Karpas-422 (cell line): ENCODE measurements at regions not wholly inside any gene's neighbourhood (a gene's known extent, or its start where the extent isn't known, plus 50 kb on each side); places are given as distances from the start of the nearest gene placed in this dataset.
"Not testable (repeated sequence)": the region's sequence is repeated elsewhere in the genome, so short reads cannot be mapped to it uniquely, and the experiment has no call there.

Experiments
- DNase-seq: peaks from one replicate; pipeline ENCODE4 v3.0.0-alpha.2; 2015
- H2AFZ ChIP-seq: fragments of 200-600 bp; sonication (generic); 2 replicates; pipeline ENCODE4 v1.6.1; 2014; ENCODE audit warnings: antibody characterized with exemption, low read length, mixed read lengths
- H3K27ac ChIP-seq: fragments of 200-600 bp; sonication (generic); 2 replicates; pipeline ENCODE4 v1.5.1; 2014; ENCODE audit warnings: mild to moderate bottlenecking, low read length, moderate library complexity
- H3K27me3 ChIP-seq: fragments of 200-600 bp; sonication (generic); 2 replicates; pipeline ENCODE4 v1.6.1; 2014; ENCODE audit warnings: low read length, mixed read lengths
- H3K36me3 ChIP-seq: fragments of 200-600 bp; sonication (generic); 2 replicates; pipeline ENCODE4 v1.6.1; 2014; ENCODE audit warnings: low read length, mixed read lengths; ENCODE audit not compliant: insufficient read depth
- H3K4me1 ChIP-seq: fragments of 200-600 bp; sonication (generic); 2 replicates; pipeline ENCODE4 v1.6.1; 2014; ENCODE audit warnings: mild to moderate bottlenecking, low read length, mixed read lengths
- H3K4me2 ChIP-seq: fragments of 200-600 bp; sonication (generic); 2 replicates; pipeline ENCODE4 v1.6.1; 2014; ENCODE audit warnings: low read length, low read depth, mild to moderate bottlenecking; ENCODE audit not compliant: poor library complexity, severe bottlenecking
- H3K4me3 ChIP-seq: fragments of 200-600 bp; sonication (generic); 2 replicates; pipeline ENCODE4 v1.5.1; 2014; ENCODE audit warnings: mild to moderate bottlenecking, antibody characterized with exemption, low read length, mixed read lengths
- H3K79me2 ChIP-seq: fragments of 200-600 bp; sonication (generic); 2 replicates; pipeline ENCODE4 v1.6.1; 2014; ENCODE audit warnings: mild to moderate bottlenecking, low read length, mixed read lengths
- H3K9ac ChIP-seq: fragments of 200-600 bp; sonication (generic); 2 replicates; pipeline ENCODE4 v1.6.0; 2014; ENCODE audit warnings: low read length
- H3K9me2 ChIP-seq: fragments of 200-600 bp; sonication (generic), shearing (Covaris generic); replicated peaks from 2 replicates; pipeline ENCODE4 v1.6.0; 2014; ENCODE audit warnings: mild to moderate bottlenecking, low read length, moderate library complexity; ENCODE audit not compliant: insufficient read depth
- H3K9me3 ChIP-seq: fragments of 300-700, 200-600 bp; sonication (generic); 2 replicates; pipeline ENCODE4 v1.6.1; 2014; ENCODE audit warnings: low read length, mixed read lengths
- H4K20me1 ChIP-seq: fragments of 200-600 bp; sonication (generic); 2 replicates; pipeline ENCODE4 v1.6.1; 2014; ENCODE audit warnings: mild to moderate bottlenecking, antibody characterized with exemption, low read length, low read depth; ENCODE audit not compliant: insufficient read depth

GRCh38 chr1:190792873-190793272, 315.2 kb upstream of the BRINP3 start:
- Histone ChIP-seq H3K4me2 (no peak overlapping the region), H3K9ac (no peak overlapping the region), H3K36me3 (no peaks in the 10 kb centered on the region), H3K4me1 (no peaks in the 10 kb centered on the region), H3K27ac (no peak overlapping the region), H3K79me2 (no peaks in the 10 kb centered on the region), H3K9me2 (no peaks in the 10 kb centered on the region), H3K9me3 (peaks cover 17% of the 10 kb centered on the region), H3K4me3 (no peak overlapping the region), H2AFZ (no peak overlapping the region), H3K27me3 (no peaks in the 10 kb centered on the region), H4K20me1 (no peaks in the 10 kb centered on the region)
- DNase-seq: no peak

- DNase-seq: no peak
- H3K4me1 ChIP-seq: no peaks in the 10 kb centered on the region
- H4K20me1 ChIP-seq: no peaks in the 10 kb centered on the region
- no peak overlapping the region for H3K27ac ChIP-seq
- peaks cover 41% of the 10 kb centered on the region for H3K9me3 ChIP-seq
- no peaks in the 10 kb centered on the region for H3K79me2 ChIP-seq
- no peaks in the 10 kb centered on the region for H3K36me3 ChIP-seq
- H2AFZ ChIP-seq: no peak overlapping the region
- no peaks in the 10 kb centered on the region for H3K27me3 ChIP-seq
- H3K4me3 ChIP-seq: no peak overlapping the region
- H3K4me2 ChIP-seq: no peak overlapping the region
- H3K9me2 ChIP-seq: no peaks in the 10 kb centered on the region
- H3K9ac ChIP-seq: no peak overlapping the region
These were observed 330.0 kb upstream of the BRINP3 start for GRCh38 chr1:190807629-190808028.

GRCh38 chr1:190808035-190808434, 330.4 kb upstream of the BRINP3 start:
- DNase-seq: no peak
- Histone ChIP-seq H3K36me3 (no peaks in the 10 kb centered on the region), H3K4me3 (no peak overlapping the region), H3K9me3 (peaks cover 45% of the 10 kb centered on the region), H3K27me3 (no peaks in the 10 kb centered on the region), H3K9me2 (no peaks in the 10 kb centered on the region), H2AFZ (no peak overlapping the region), H3K4me1 (no peaks in the 10 kb centered on the region), H4K20me1 (no peaks in the 10 kb centered on the region), H3K27ac (no peak overlapping the region), H3K79me2 (no peaks in the 10 kb centered on the region), H3K9ac (no peak overlapping the region), H3K4me2 (no peak overlapping the region)

- no peaks in the 10 kb centered on the region for H3K4me1 ChIP-seq
- H3K27ac ChIP-seq: no peak overlapping the region
- H4K20me1 ChIP-seq: no peaks in the 10 kb centered on the region
- no peak overlapping the region for H3K4me3 ChIP-seq
- no peaks in the 10 kb centered on the region for H3K9me2 ChIP-seq
- H3K4me2 ChIP-seq: no peak overlapping the region
- H3K79me2 ChIP-seq: no peaks in the 10 kb centered on the region
- H2AFZ ChIP-seq: no peak overlapping the region
- no peaks in the 10 kb centered on the region for H3K36me3 ChIP-seq
- no peaks in the 10 kb centered on the region for H3K27me3 ChIP-seq
- DNase-seq: no peak
- H3K9me3 ChIP-seq: peaks cover 46% of the 10 kb centered on the region
- H3K9ac ChIP-seq: no peak overlapping the region
These were observed 331.6 kb upstream of the BRINP3 start for GRCh38 chr1:190809312-190809711.

GRCh38 chr1:190812996-190813395, 335.3 kb upstream of the BRINP3 start:
- Histone ChIP-seq H2AFZ (no peak overlapping the region), H3K9ac (no peak overlapping the region)

GRCh38 chr1:190832511-190832910, 354.8 kb upstream of the BRINP3 start:
- Histone ChIP-seq H3K9ac (no peak overlapping the region), H3K4me1 (no peaks in the 10 kb centered on the region), H3K27ac (no peak overlapping the region), H3K79me2 (no peaks in the 10 kb centered on the region), H3K4me3 (no peak overlapping the region), H4K20me1 (no peaks in the 10 kb centered on the region), H3K36me3 (no peaks in the 10 kb centered on the region), H3K9me3 (peaks cover 22% of the 10 kb centered on the region), H3K27me3 (no peaks in the 10 kb centered on the region), H2AFZ (no peak overlapping the region), H3K9me2 (no peaks in the 10 kb centered on the region), H3K4me2 (no peak overlapping the region)
- no peak for DNase-seq

More at GRCh38 chr1:190812996-190813395, 335.3 kb upstream of the BRINP3 start:
- no peak overlapping the region for H3K4me2 ChIP-seq
- H3K4me1 ChIP-seq: no peaks in the 10 kb centered on the region
- no peaks in the 10 kb centered on the region for H3K79me2 ChIP-seq
- no peak overlapping the region for H3K27ac ChIP-seq
- H3K9me3 ChIP-seq: peaks cover 34% of the 10 kb centered on the region
- no peaks in the 10 kb centered on the region for H4K20me1 ChIP-seq
- H3K9me2 ChIP-seq: no peaks in the 10 kb centered on the region
- no peak for DNase-seq
- H3K36me3 ChIP-seq: no peaks in the 10 kb centered on the region
- no peak overlapping the region for H3K4me3 ChIP-seq
- no peaks in the 10 kb centered on the region for H3K27me3 ChIP-seq

GRCh38 chr1:190835658-190836057, 358.0 kb upstream of the BRINP3 start:
- H3K36me3 ChIP-seq: no peaks in the 10 kb centered on the region
- H3K27me3 ChIP-seq: no peaks in the 10 kb centered on the region
- H2AFZ ChIP-seq: no peak overlapping the region
- H3K9ac ChIP-seq: no peak overlapping the region
- no peak overlapping the region for H3K27ac ChIP-seq
- H3K4me3 ChIP-seq: no peak overlapping the region
- H3K79me2 ChIP-seq: no peaks in the 10 kb centered on the region
- DNase-seq: no peak
- H4K20me1 ChIP-seq: no peaks in the 10 kb centered on the region
- H3K4me1 ChIP-seq: no peaks in the 10 kb centered on the region
- no peak overlapping the region for H3K4me2 ChIP-seq
- H3K9me2 ChIP-seq: no peaks in the 10 kb centered on the region
- peaks cover 24% of the 10 kb centered on the region for H3K9me3 ChIP-seq

- H3K4me1 ChIP-seq, H3K9ac ChIP-seq, H3K27me3 ChIP-seq, H3K4me3 ChIP-seq, DNase-seq, H3K9me2 ChIP-seq, H4K20me1 ChIP-seq, H3K79me2 ChIP-seq, H3K36me3 ChIP-seq, H3K27ac ChIP-seq, H2AFZ ChIP-seq, H3K4me2 ChIP-seq: not testable (repeated sequence)
- peaks cover 16% of the 10 kb centered on the region for H3K9me3 ChIP-seq
These were observed 359.5 kb upstream of the BRINP3 start for GRCh38 chr1:190837200-190837599.

- no peaks in the 10 kb centered on the region for H3K27me3 ChIP-seq
- H3K4me3 ChIP-seq: no peak overlapping the region
- H3K27ac ChIP-seq: no peak overlapping the region
- no peaks in the 10 kb centered on the region for H4K20me1 ChIP-seq
- H3K4me1 ChIP-seq: no peaks in the 10 kb centered on the region
- no peaks in the 10 kb centered on the region for H3K79me2 ChIP-seq
- H3K9me3 ChIP-seq: peaks cover 18% of the 10 kb centered on the region
- H3K36me3 ChIP-seq: no peaks in the 10 kb centered on the region
- no peaks in the 10 kb centered on the region for H3K9me2 ChIP-seq
- H3K9ac ChIP-seq: no peak overlapping the region
- DNase-seq: no peak
- no peak overlapping the region for H3K4me2 ChIP-seq
- no peak overlapping the region for H2AFZ ChIP-seq
These were observed 360.2 kb upstream of the BRINP3 start for GRCh38 chr1:190837888-190838287.
